HFFc6 (cell line): ENCODE measurements at regions not wholly inside any gene's neighbourhood (a gene's known extent, or its start where the extent isn't known, plus 50 kb on each side); places are given as distances from the start of the nearest gene placed in this dataset.

Source experiments
- DNase-seq: peaks from one replicate; pipeline ENCODE4 v3.0.0-alpha.2; 2018
- H3K27ac Mint-ChIP-seq: 2 replicates; pipeline ENCODE4 v1.8.0; 2020; ENCODE audit warnings: mild to moderate bottlenecking, mixed read lengths
- H3K27me3 Mint-ChIP-seq: 2 replicates; pipeline ENCODE4 v1.8.0; 2021; ENCODE audit warnings: mild to moderate bottlenecking, moderate library complexity, mixed read lengths; ENCODE audit not compliant: insufficient read depth
- H3K36me3 Mint-ChIP-seq: 2 replicates; pipeline ENCODE4 v1.8.0; 2021; ENCODE audit warnings: low read depth, mixed read lengths
- H3K4me1 Mint-ChIP-seq: 2 replicates; pipeline ENCODE4 v1.8.0; 2020; ENCODE audit warnings: low read depth, mixed read lengths
- H3K4me3 Mint-ChIP-seq: 2 replicates; pipeline ENCODE4 v1.8.0; 2020; ENCODE audit warnings: mild to moderate bottlenecking, moderate library complexity, mixed read lengths
- H3K9me3 Mint-ChIP-seq: 2 replicates; pipeline ENCODE4 v1.8.0; 2020; ENCODE audit warnings: mild to moderate bottlenecking, mixed read lengths
- TF ChIP-seq, protein P1 (sequence below): fragments of 200-600 bp; sonication (generic); IDR thresholded peaks from 2 replicates; pipeline ENCODE4 v1.5.0; 2021; ENCODE audit warnings: antibody characterized with exemption, mild to moderate bottlenecking

DNA sequence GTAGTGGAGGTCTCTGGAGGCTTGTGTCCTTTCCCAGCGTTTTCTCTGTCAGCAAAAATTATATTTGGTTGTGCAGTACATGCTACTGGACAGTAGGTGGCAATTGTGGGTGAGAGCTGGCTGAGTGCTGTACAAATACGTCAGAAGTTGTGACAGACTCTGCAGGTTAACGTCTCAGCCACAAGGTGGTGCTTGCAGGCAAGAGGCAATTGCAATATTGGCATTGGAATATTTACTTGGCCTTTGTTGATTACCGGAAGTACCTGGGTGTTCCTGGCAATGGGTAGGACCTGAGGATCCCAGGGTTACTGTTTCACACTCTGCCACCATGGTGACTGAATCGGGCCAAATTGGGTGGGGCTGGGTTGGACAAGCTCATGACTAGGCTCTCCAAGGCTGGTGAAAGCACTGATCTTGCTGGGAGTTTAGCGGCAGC, 333.9 kb upstream of the LMO3 start:
- H3K27me3 Mint-ChIP-seq: no peaks in the 10 kb centered on the region
- DNase-seq: peak; percentile 61
- H3K4me3 Mint-ChIP-seq: no peak overlapping the region
- peaks cover 32% of the 10 kb centered on the region for H3K9me3 Mint-ChIP-seq
- no peaks in the 10 kb centered on the region for H3K36me3 Mint-ChIP-seq
- TF ChIP-seq, protein P1, sequence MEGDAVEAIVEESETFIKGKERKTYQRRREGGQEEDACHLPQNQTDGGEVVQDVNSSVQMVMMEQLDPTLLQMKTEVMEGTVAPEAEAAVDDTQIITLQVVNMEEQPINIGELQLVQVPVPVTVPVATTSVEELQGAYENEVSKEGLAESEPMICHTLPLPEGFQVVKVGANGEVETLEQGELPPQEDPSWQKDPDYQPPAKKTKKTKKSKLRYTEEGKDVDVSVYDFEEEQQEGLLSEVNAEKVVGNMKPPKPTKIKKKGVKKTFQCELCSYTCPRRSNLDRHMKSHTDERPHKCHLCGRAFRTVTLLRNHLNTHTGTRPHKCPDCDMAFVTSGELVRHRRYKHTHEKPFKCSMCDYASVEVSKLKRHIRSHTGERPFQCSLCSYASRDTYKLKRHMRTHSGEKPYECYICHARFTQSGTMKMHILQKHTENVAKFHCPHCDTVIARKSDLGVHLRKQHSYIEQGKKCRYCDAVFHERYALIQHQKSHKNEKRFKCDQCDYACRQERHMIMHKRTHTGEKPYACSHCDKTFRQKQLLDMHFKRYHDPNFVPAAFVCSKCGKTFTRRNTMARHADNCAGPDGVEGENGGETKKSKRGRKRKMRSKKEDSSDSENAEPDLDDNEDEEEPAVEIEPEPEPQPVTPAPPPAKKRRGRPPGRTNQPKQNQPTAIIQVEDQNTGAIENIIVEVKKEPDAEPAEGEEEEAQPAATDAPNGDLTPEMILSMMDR: peak; percentile 81
- H3K4me1 Mint-ChIP-seq: no peaks in the 10 kb centered on the region
- H3K27ac Mint-ChIP-seq: no peak overlapping the region

DNA sequence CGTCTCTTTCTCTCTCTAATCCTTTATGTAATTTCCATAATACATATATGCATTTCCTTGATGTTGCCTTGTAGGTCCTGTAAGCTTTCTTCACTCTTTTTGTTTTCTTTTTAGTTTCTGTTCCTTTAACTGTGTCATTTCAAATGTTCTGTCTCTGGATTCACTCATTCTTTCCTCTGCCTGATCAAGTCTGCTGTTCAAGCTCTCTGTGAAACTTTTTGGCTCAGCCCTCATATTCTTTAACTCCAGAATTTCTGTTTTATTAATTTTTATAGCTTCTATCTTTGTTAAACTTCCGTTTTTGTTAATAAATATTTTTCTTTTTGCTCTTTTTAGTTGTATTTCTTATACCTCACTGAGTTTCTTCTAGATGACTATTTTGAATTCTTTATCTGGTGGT, 321.3 kb upstream of the LMO3 start:
- H3K27ac Mint-ChIP-seq: no peak overlapping the region
- DNase-seq: no peak
- H3K9me3 Mint-ChIP-seq: peaks cover 25% of the 10 kb centered on the region
- no peak overlapping the region for H3K4me3 Mint-ChIP-seq
- no peaks in the 10 kb centered on the region for H3K36me3 Mint-ChIP-seq
- no peaks in the 10 kb centered on the region for H3K27me3 Mint-ChIP-seq
- TF ChIP-seq, protein P1: no peak
- no peaks in the 10 kb centered on the region for H3K4me1 Mint-ChIP-seq

DNA sequence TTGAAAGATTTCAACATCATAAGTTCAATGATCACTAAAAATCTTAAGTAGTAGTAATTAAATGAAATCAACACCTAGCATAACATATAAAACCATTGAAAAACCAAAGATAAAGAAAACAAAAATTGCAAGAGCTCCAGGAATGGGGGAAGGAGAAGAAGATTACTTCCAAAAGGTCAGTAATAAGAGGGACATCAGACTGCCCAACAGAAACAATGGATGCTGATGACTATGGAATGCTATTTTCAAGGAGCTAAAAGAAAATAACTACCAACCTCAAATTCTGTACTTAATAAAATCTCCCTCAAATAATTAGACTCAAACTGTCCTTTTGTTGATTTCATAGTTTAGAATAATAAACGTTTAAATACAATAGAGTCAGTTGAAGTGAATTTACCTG, 314.5 kb upstream of the LMO3 start:
- Mint-ChIP-seq H3K27me3 (no peaks in the 10 kb centered on the region), H3K4me1 (no peaks in the 10 kb centered on the region), H3K36me3 (no peaks in the 10 kb centered on the region; the same call in 1 of the 2 replicates), H3K4me3 (no peak overlapping the region), H3K27ac (no peak overlapping the region), H3K9me3 (peaks cover 49% of the 10 kb centered on the region)
- no peak for DNase-seq
- TF ChIP-seq, protein P1: no peak

DNA sequence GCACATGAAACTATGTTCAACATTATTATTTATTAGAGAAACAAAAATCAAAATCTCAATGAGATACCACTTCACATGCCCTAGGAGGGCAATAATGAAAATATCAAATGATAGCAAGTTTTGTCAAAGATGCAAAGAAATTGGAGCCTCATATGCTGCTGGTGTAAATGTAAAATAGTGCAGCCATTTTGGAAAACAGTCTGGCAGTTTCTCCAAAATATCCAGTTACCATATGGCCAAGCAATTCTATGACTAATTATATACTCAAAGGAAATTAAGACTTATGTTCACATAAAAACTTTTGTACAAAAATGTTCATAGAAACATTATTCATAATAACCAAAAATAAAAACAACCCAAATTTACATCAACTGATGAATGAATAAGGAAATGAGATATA, 313.6 kb upstream of the LMO3 start:
- no peaks in the 10 kb centered on the region; the same call in 1 of the 2 replicates for H3K36me3 Mint-ChIP-seq
- H3K9me3 Mint-ChIP-seq: peaks cover 51% of the 10 kb centered on the region
- H3K27me3 Mint-ChIP-seq: no peaks in the 10 kb centered on the region
- no peak overlapping the region for H3K4me3 Mint-ChIP-seq
- no peak overlapping the region for H3K27ac Mint-ChIP-seq
- no peak for DNase-seq
- TF ChIP-seq, protein P1: no peak
- H3K4me1 Mint-ChIP-seq: no peaks in the 10 kb centered on the region

DNA sequence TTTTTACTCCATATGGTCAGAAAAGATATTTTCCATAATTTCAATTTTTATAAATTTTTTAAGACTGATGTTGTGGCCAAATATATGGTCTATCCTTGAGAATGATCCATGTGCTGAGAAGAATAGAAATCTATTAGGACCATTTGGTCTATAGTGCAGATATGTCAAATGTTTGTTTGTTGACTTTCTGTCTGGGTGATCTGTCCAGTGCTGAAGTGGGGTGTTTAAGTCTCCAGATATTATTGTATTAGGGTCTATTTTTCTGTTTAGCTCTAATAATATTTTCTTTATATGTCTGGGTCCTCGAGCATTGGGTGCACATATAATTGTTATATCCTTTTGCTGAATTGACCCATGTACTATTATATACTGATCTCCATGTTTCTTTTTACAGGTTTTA, 308.9 kb upstream of the LMO3 start:
- H3K27me3 Mint-ChIP-seq: no peaks in the 10 kb centered on the region
- no peak overlapping the region for H3K4me3 Mint-ChIP-seq
- no peaks in the 10 kb centered on the region for H3K4me1 Mint-ChIP-seq
- no peak for DNase-seq
- no peaks in the 10 kb centered on the region; the same call in 1 of the 2 replicates for H3K36me3 Mint-ChIP-seq
- no peak overlapping the region for H3K27ac Mint-ChIP-seq
- H3K9me3 Mint-ChIP-seq: peaks cover 55% of the 10 kb centered on the region
- TF ChIP-seq, protein P1: no peak
